HFF-Myc (cell line): ENCODE measurements at regions not wholly inside any gene's neighbourhood (a gene's known extent, or its start where the extent isn't known, plus 50 kb on each side); places are given as distances from the start of the nearest gene placed in this dataset.

ENCODE experiments used
- DNase-seq: peaks from one replicate; pipeline ENCODE4 v3.0.0-alpha.2; 2011; ENCODE audit warnings: low read depth; ENCODE audit errors: extremely low read depth
- H3K4me3 ChIP-seq: replicated peaks from 2 replicates; pipeline ENCODE4 v1.5.1; 2011; ENCODE audit warnings: low read depth, mild to moderate bottlenecking, control low read depth, low read length
- TF ChIP-seq, protein P1 (sequence below): IDR thresholded peaks from 2 replicates; pipeline ENCODE4 v1.5.1; 2012; ENCODE audit warnings: mild to moderate bottlenecking, low read depth, low read length, control low read depth; ENCODE audit errors: missing control alignments

DNA sequence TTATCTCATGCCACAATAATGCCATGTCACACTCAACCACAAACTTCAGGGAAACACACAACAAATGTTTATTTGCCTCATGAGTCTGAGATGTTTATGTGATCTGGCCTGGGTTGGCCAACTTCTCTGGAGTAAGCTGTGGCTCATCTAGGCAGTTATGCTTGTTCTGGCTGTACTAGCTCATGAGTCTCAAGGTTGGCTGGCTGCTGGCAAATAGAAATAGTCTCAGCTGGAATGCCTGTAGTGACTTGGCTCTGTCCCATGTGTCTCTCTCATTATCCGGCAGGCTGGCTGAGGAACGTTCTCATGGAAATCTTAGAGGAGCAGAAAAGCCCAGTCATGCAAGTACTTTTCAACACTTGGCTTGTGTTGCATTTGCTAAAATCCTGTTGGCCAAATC is 234.9 kb upstream of the CDH2 start:
- TF ChIP-seq, protein P1, sequence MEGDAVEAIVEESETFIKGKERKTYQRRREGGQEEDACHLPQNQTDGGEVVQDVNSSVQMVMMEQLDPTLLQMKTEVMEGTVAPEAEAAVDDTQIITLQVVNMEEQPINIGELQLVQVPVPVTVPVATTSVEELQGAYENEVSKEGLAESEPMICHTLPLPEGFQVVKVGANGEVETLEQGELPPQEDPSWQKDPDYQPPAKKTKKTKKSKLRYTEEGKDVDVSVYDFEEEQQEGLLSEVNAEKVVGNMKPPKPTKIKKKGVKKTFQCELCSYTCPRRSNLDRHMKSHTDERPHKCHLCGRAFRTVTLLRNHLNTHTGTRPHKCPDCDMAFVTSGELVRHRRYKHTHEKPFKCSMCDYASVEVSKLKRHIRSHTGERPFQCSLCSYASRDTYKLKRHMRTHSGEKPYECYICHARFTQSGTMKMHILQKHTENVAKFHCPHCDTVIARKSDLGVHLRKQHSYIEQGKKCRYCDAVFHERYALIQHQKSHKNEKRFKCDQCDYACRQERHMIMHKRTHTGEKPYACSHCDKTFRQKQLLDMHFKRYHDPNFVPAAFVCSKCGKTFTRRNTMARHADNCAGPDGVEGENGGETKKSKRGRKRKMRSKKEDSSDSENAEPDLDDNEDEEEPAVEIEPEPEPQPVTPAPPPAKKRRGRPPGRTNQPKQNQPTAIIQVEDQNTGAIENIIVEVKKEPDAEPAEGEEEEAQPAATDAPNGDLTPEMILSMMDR: no peak
- no peak for DNase-seq
- no peak overlapping the region for H3K4me3 ChIP-seq

DNA sequence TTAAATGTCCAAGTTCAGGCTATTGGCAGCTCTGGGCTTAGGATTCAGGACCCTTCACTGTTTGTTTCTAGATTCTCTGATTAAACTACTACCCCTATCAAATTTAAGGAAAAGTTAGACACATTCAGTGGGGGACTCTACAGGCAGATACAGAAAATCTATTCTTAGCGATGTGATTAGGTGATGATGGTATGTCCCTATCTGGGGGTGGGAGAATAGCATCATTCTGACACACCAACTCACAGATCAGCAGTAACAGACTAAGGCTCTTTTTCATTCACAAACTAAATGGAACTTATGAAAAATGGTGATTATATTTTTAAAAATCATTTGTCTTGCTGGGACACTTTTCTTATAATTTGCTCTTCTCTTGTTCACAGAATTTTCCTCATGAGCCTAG is 232.9 kb upstream of the CDH2 start:
- TF ChIP-seq, protein P1: no peak
- no peak overlapping the region for H3K4me3 ChIP-seq
- no peak for DNase-seq

DNA sequence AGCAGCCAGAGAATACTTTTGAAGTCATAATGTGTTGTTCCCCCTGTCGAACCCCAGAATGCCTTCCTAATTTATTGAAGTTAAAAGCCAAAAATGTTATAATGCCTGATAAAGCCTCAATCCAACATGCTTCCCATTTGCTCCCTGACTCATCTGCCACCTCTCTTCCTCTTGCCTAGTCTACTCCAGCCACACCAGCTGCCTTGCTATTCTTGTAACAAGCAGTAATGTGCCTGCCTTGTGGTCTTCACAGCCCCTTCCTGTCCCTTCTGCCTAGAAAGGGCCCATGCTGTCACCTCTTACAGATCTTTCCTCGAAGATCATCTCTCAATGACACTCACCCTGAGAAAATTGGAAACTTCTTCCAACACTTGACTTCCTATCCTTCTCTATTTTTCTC is 231.6 kb upstream of the CDH2 start:
- TF ChIP-seq, protein P1: no peak
- no peak for DNase-seq
- H3K4me3 ChIP-seq: no peak overlapping the region

DNA sequence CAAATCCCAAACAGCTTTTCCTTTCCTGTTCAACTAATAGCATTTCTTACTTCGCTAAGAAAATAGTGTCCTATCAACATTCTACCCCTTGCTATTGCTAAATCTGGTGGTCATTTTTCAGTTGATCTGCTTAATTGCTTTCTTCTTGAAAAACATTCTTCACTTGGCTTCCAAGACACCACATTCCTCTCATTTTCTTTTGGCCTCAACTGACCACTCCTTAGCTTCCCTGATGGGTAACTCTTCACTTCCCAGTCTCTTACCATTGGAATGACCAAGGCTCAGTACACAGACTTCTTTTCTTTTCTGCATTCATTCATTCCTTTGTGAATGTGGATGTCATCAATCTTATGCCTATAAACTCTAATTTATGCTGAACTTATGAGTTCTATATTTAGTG is 230.8 kb upstream of the CDH2 start:
- TF ChIP-seq, protein P1: no peak
- no peak for DNase-seq
- no peak overlapping the region for H3K4me3 ChIP-seq

DNA sequence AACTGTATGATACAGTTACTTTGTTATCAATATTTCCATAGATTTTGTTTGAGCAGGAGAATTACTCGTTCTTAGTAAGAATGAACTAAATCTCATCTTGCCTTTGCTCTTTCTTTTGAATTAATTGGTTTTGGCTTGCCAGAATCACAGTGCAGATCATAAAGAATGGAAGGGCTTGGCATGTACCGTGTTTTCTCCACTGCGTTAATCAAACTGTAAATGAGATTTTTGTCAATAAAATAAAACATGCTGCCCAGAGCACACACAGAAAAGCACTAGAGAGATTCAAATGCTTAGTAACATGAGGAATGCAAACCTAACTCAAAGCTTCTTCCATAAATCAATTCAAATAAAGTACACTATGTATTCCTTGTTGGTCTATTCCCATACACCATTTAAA is 229.6 kb upstream of the CDH2 start:
- TF ChIP-seq, protein P1: no peak
- no peak overlapping the region for H3K4me3 ChIP-seq
- no peak for DNase-seq

DNA sequence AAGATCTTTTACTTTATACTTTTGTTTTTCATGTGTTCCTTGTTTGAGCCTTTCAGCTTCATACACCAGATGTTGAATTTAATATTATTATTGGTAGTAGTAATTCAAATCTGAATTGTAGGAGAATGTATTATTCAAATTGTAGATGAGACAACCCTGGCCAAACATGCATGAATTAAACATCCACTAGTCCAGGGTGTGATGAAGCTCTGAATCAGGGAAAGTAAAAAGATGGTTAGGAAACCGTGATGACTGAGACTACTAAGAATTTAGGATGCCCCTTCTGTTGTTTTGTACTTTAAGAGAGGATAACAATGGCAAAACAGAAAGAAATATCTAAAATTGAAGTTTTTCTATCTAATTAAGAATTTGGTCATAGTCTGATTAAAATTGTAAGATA is 227.8 kb upstream of the CDH2 start:
- no peak overlapping the region for H3K4me3 ChIP-seq
- DNase-seq: no peak
- TF ChIP-seq, protein P1: no peak

DNA sequence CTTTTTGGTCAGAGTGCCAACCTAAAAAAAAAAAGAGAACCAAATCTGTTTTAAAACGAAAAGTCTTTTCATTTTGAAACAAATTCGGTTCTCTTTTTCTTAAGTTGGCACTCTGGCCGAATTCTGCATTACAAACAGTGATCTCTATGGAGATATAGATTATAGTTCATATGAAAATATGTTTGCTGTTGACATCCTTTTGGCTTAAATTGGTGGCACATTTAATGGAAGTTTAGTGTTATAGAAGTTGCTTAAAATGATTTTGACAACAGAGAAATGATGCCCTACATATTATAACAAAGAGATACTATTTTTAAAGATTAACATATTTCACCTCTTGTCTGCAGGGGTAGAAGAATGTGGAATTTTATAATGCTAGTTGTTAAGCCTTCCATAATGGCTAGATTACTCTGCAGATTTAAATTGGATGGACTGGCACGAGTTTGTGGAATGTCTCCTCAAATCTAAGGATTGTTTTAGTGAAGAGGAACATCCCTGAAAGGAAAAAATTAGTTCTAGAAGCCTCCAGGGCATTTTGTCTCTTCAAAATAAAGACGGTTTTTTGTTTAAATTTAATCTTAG is 222.9 kb upstream of the CDH2 start:
- DNase-seq: no peak
- TF ChIP-seq, protein P1: no peak
- no peak overlapping the region for H3K4me3 ChIP-seq
